GM12878 (cell line): ENCODE measurements at regions not wholly inside any gene's neighbourhood (a gene's known extent, or its start where the extent isn't known, plus 50 kb on each side); places are given as distances from the start of the nearest gene placed in this dataset.

Experiments used
- ATAC-seq: fragments of 200-7000 bp; cut with Tn5 transposase; 3 replicates; pipeline ENCODE4 v1.9.1; 2020; ENCODE audit warnings: mild to moderate bottlenecking, moderate library complexity
- BruUV-seq: library from RNA; stranded (reverse); fragments of 400-500 nt; replicated peaks from 2 replicates; lab custom pipeline; 2021; lab: Mats Ljungman, UMichigan
- CTCF ChIA-PET: fragments of 300-600 bp; sonication (Branson Sonifier 250); formaldehyde crosslinking; extraction: SDS; loops from one replicate; lab custom pipeline; 2021; ENCODE audit warnings: inconsistent platforms; lab: Yijun Ruan, JAX
- POLR2A ChIA-PET: fragments of 350-600 bp; formaldehyde crosslinking; extraction: SDS; loops from one replicate; lab custom pipeline; 2021; ENCODE audit warnings: inconsistent platforms; lab: Charles Lee
- RAD21 ChIA-PET: fragments of 300-600 bp; sonication (Branson Sonifier 250); formaldehyde crosslinking; loops from one replicate; lab custom pipeline; 2023; ENCODE audit warnings: antibody characterized with exemption; ENCODE audit not compliant: unreplicated experiment; lab: Charles Lee
- SMC1A ChIA-PET: fragments of 300-600 bp; sonication (Branson Sonifier 250); formaldehyde crosslinking; loops from one replicate; lab custom pipeline; 2023; ENCODE audit not compliant: unreplicated experiment, uncharacterized antibody; lab: Charles Lee
- DNase-seq: peaks from one replicate; pipeline ENCODE4 v3.0.0-alpha.2; 2011; ENCODE audit warnings: low read depth, low spot score
- FAIRE-seq: peaks from 3 replicates; lab custom pipeline; 2011; peaks lifted over from hg19 to GRCh38; lab: Jason Lieb, UNC
- H2AFZ ChIP-seq: 2 replicates; pipeline ENCODE4 v1.6.0; 2011; ENCODE audit warnings: low read depth, low read length, control low read depth; ENCODE audit not compliant: control insufficient read depth
- H3K27ac ChIP-seq: 2 replicates; pipeline ENCODE4 v1.5.1; 2011; ENCODE audit warnings: control low read depth; ENCODE audit not compliant: control insufficient read depth, insufficient read depth
- H3K27me3 ChIP-seq, 2 experiments: replicated peaks in 1 of 2; 2 replicates each; pipeline versions ENCODE4 v1.6.0 to v1.6.1; 2011; ENCODE audit warnings: low read length in 1 of 2; ENCODE audit not compliant: control insufficient read depth in 2 of 2, insufficient read depth in 2 of 2
- H3K36me3 ChIP-seq, 2 experiments: 2 replicates each; pipeline ENCODE4 v1.5.1; 2011; ENCODE audit warnings: low read length in 1 of 2; ENCODE audit not compliant: control insufficient read depth in 2 of 2, insufficient read depth in 2 of 2
- H3K4me1 ChIP-seq: 2 replicates; pipeline ENCODE4 v1.6.1; 2011; ENCODE audit warnings: mild to moderate bottlenecking, low read length, moderate library complexity, mixed read lengths; ENCODE audit not compliant: control insufficient read depth, insufficient read depth
- H3K4me2 ChIP-seq: 2 replicates; pipeline ENCODE4 v1.6.0; 2011; ENCODE audit warnings: control low read depth; ENCODE audit not compliant: control insufficient read depth, insufficient read depth
- H3K4me3 ChIP-seq: fragments of 200-600 bp; sonication (generic); 2 replicates; pipeline ENCODE4 v1.5.1; 2016
- H3K79me2 ChIP-seq: 2 replicates; pipeline ENCODE4 v1.6.0; 2011; ENCODE audit warnings: low read length; ENCODE audit not compliant: control insufficient read depth, insufficient read depth
- H3K9ac ChIP-seq: 2 replicates; pipeline ENCODE4 v1.8.0; 2011; ENCODE audit warnings: low read length, control low read depth, mixed read lengths; ENCODE audit not compliant: control insufficient read depth, insufficient read depth
- H3K9me3 ChIP-seq: replicated peaks from 3 replicates; pipeline ENCODE4 v1.5.1; 2011; ENCODE audit warnings: mild to moderate bottlenecking, low read length; ENCODE audit not compliant: control insufficient read depth, insufficient read depth
- H4K20me1 ChIP-seq: 2 replicates; pipeline ENCODE4 v1.6.0; 2011; ENCODE audit not compliant: control insufficient read depth, insufficient read depth
- BHLHE40 ChIP-seq, 2 experiments: fragments of 450-650 bp in 1 of 2; IDR thresholded peaks; 2 replicates each; pipeline ENCODE4 v1.6.1; 2011 to 2017; ENCODE audit warnings: low read depth in 2 of 2, borderline replicate concordance in 1 of 2, improper control_type of control experiment in 1 of 2, low read length in 1 of 2, mild to moderate bottlenecking in 1 of 2
- CHD4 ChIP-seq: fragments of 200-600 bp; sonication (generic); IDR thresholded peaks from 2 replicates; pipeline ENCODE4 v1.6.1; 2016; ENCODE audit warnings: mild to moderate bottlenecking
- E2F4 ChIP-seq: IDR thresholded peaks from 2 replicates; pipeline ENCODE4 v1.6.1; 2012; ENCODE audit warnings: low read depth, low read length, improper control_type of control experiment
- EED ChIP-seq: sonication (generic); IDR thresholded peaks from 2 replicates; pipeline ENCODE4 v1.6.1; 2016; ENCODE audit warnings: antibody characterized with exemption, low read depth
- ETV6 ChIP-seq, 2 experiments: fragments of 450-650 bp in 1 of 2; IDR thresholded peaks in 1 of 2; conservative IDR thresholded peaks in 1 of 2; 2 replicates each; pipeline ENCODE4 v1.6.1; 2014; ENCODE audit warnings: antibody characterized with exemption in 1 of 2, borderline replicate concordance in 1 of 2, low read depth in 1 of 2, mild to moderate bottlenecking in 1 of 2, moderate library complexity in 1 of 2
- IRF3 ChIP-seq: fragments of 450-650 bp; IDR thresholded peaks from 2 replicates; pipeline ENCODE4 v1.6.1; 2014; ENCODE audit warnings: mild to moderate bottlenecking
- IRF4 ChIP-seq: IDR thresholded peaks from 2 replicates; pipeline ENCODE4 v1.6.1; 2011; ENCODE audit warnings: low read depth, low read length
- KAT2A ChIP-seq: conservative IDR thresholded peaks from 2 replicates; pipeline ENCODE4 v1.6.1; 2011; ENCODE audit warnings: low read depth, low read length; ENCODE audit not compliant: control insufficient read depth
- MYB ChIP-seq: fragments of 150-350 bp; IDR thresholded peaks from 2 replicates; pipeline ENCODE4 v1.6.1; 2014; ENCODE audit warnings: mild to moderate bottlenecking, low read depth, low read length, borderline replicate concordance
- NFYA ChIP-seq: IDR thresholded peaks from 2 replicates; pipeline ENCODE4 v1.6.1; 2011; ENCODE audit warnings: low read depth, mild to moderate bottlenecking, low read length, improper control_type of control experiment, borderline replicate concordance
- PAX5 ChIP-seq: IDR thresholded peaks from 2 replicates; pipeline ENCODE4 v1.6.1; 2011; ENCODE audit warnings: low read depth, low read length, borderline replicate concordance
- POLR2AphosphoS2 ChIP-seq: IDR thresholded peaks from 2 replicates; pipeline ENCODE4 v1.6.1; 2011; ENCODE audit warnings: low read depth, mild to moderate bottlenecking, low read length, improper control_type of control experiment, moderate library complexity
- RCOR1 ChIP-seq: conservative IDR thresholded peaks from 2 replicates; pipeline ENCODE4 v1.6.1; 2012; ENCODE audit warnings: low read depth, low read length, improper control_type of control experiment
- TBL1XR1 ChIP-seq: IDR thresholded peaks from 2 replicates; pipeline ENCODE4 v1.6.1; 2012; ENCODE audit warnings: low read depth, low read length, improper control_type of control experiment
- USF2 ChIP-seq: IDR thresholded peaks from 2 replicates; pipeline ENCODE4 v1.6.1; 2011; ENCODE audit warnings: low read depth, low read length, improper control_type of control experiment, borderline replicate concordance
- ZNF384 ChIP-seq: IDR thresholded peaks from 2 replicates; pipeline ENCODE4 v1.6.1; 2012; ENCODE audit warnings: low read depth, mild to moderate bottlenecking, low read length, improper control_type of control experiment, borderline replicate concordance
- WGBS: methylation state at CpG from one replicate; pipeline ENCODE4 v1.1.6; 2016; ENCODE audit warnings: low lambda C conversion rate; ENCODE audit not compliant: insufficient replicate concordance, insufficient coverage; ENCODE audit errors: missing lambda C conversion rate; 5-methylcytosine and 5-hydroxymethylcytosine counted together
- in situ Hi-C: fragments of 300-500 bp; cut with MboI; formaldehyde crosslinking; loops from 9 replicates; pipeline ENCODE4 v1.14.3; 2018; ENCODE audit warnings: mixed read lengths
- intact Hi-C: fragments of 100-400 bp; cut with micrococcal nuclease; formaldehyde crosslinking; loops from one replicate; pipeline ENCODE4 v1.14.2; 2022; ENCODE audit not compliant: unreplicated experiment

GRCh38 chr3:178270838-178271237, 265.4 kb upstream of the KCNMB2 start:
- FAIRE-seq, result no peak
- TF ChIP-seq RCOR1 (no peak), E2F4 (no peak), MYB (no peak), ZNF384 (no peak), EED (no peak), ETV6 (conservative IDR thresholded peaks at IDR 0.05 in 1 of 2, IDR thresholded peaks at IDR 0.05 in 1 of 2; ENCODE audit: borderline replicate concordance in 1 of 2, low read depth in 1 of 2) (no peak), BHLHE40 (IDR thresholded peaks at IDR 0.05; ENCODE audit: borderline replicate concordance in 1 of 2, low read depth in 2 of 2, low read length in 1 of 2) (no peak), POLR2AphosphoS2 (no peak), CHD4 (no peak), KAT2A (no peak), USF2 (no peak), IRF3 (no peak), IRF4 (no peak), TBL1XR1 (no peak), PAX5 (no peak), NFYA (no peak)
- H4K20me1 ChIP-seq, result no peaks in the 10 kb centered on the region
- no peaks in the 10 kb centered on the region for H3K36me3 ChIP-seq
- in situ Hi-C loops, result no loop called here
- H3K4me2 ChIP-seq, result no peak overlapping the region
- ChIA-PET RAD21 (no interaction called here), SMC1A (no interaction called here), POLR2A (no interaction called here), CTCF (interaction anchor here (0.6 kb wide), 1 partner anchor 16 kb away, joined by 3 read pairs; no protein-coding TSS in a partner anchor)
- H2AFZ ChIP-seq, result no peak overlapping the region
- 71% methylated on average over 4 of the region's 4 CpGs for WGBS
- BruUV-seq, result no TSS peak
- no peaks in the 10 kb centered on the region for H3K27me3 ChIP-seq
- intact Hi-C loops, result no loop called here
- no peak overlapping the region for H3K27ac ChIP-seq
- no peak for DNase-seq
- no peaks in the 10 kb centered on the region for H3K9me3 ChIP-seq
- ATAC-seq, result no peak
- H3K79me2 ChIP-seq, result no peaks in the 10 kb centered on the region
- H3K9ac ChIP-seq, result no peak overlapping the region
- H3K4me1 ChIP-seq, result no peaks in the 10 kb centered on the region
- H3K4me3 ChIP-seq, result no peak overlapping the region
